PC-3 (cell line): ENCODE measurements at regions not wholly inside any gene's neighbourhood (a gene's known extent, or its start where the extent isn't known, plus 50 kb on each side); places are given as distances from the start of the nearest gene placed in this dataset.

Experiments
- ATAC-seq: fragments of 200-7000 bp; cut with Tn5 transposase; 2 replicates; pipeline ENCODE4 v1.9.1; 2020; ENCODE audit warnings: mild to moderate bottlenecking, moderate library complexity
- BruUV-seq: library from RNA; stranded (reverse); fragments of 400-500 nt; replicated peaks from 2 replicates; lab custom pipeline; 2021; lab: Mats Ljungman, UMichigan
- CTCF ChIA-PET: fragments of 300-600 bp; sonication (Branson Sonifier 250); formaldehyde crosslinking; loops from one replicate; lab custom pipeline; 2022; ENCODE audit warnings: antibody characterized with exemption; lab: Charles Lee
- POLR2A ChIA-PET: fragments of 300-600 bp; sonication (Branson Sonifier 250); formaldehyde crosslinking; loops from one replicate; lab custom pipeline; 2022; ENCODE audit warnings: antibody characterized with exemption; ENCODE audit not compliant: unreplicated experiment; lab: Charles Lee
- DNase-seq: peaks from one replicate; pipeline ENCODE4 v3.0.0-alpha.2; 2015
- H2AFZ ChIP-seq: fragments of 300-600 bp; sonication (generic); 2 replicates; pipeline ENCODE4 v1.6.0; 2016; ENCODE audit warnings: antibody characterized with exemption, low read length
- H3F3A ChIP-seq: fragments of 300-600 bp; sonication (generic); one replicate; pipeline ENCODE4 v1.6.0; 2017; ENCODE audit warnings: antibody characterized with exemption, low read length, control low read depth, mild to moderate bottlenecking; ENCODE audit not compliant: unreplicated experiment
- H3K27ac ChIP-seq: fragments of 300-600 bp; sonication (generic); 2 replicates; pipeline ENCODE4 v1.5.1; 2016; ENCODE audit warnings: mild to moderate bottlenecking, low read length
- H3K27me3 ChIP-seq: fragments of 300-600 bp; sonication (generic); 2 replicates; pipeline ENCODE4 v1.6.1; 2016; ENCODE audit warnings: low read length, mixed read lengths
- H3K36me3 ChIP-seq: fragments of 300-600 bp; sonication (generic); 2 replicates; pipeline ENCODE4 v1.6.1; 2016; ENCODE audit warnings: low read depth, mixed run types, low read length, mixed read lengths
- H3K4me1 ChIP-seq: fragments of 300-600 bp; sonication (generic); 2 replicates; pipeline ENCODE4 v1.5.1; 2016; ENCODE audit warnings: low read length; ENCODE audit not compliant: insufficient read depth
- H3K4me2 ChIP-seq: fragments of 300-600 bp; sonication (generic); 2 replicates; pipeline ENCODE4 v1.6.0; 2016; ENCODE audit warnings: low read length
- H3K4me3 ChIP-seq: fragments of 300-600 bp; sonication (generic); 2 replicates; pipeline ENCODE4 v1.5.1; 2016; ENCODE audit warnings: mild to moderate bottlenecking, low read length, mixed read lengths
- H3K79me2 ChIP-seq: fragments of 300-600 bp; sonication (generic); 2 replicates; pipeline ENCODE4 v1.6.1; 2017; ENCODE audit warnings: low read length, mixed read lengths
- H3K9ac ChIP-seq: fragments of 300-600 bp; sonication (generic); 2 replicates; pipeline ENCODE4 v1.6.0; 2016; ENCODE audit warnings: mild to moderate bottlenecking, low read length
- H3K9me2 ChIP-seq: fragments of 300-600 bp; sonication (generic); replicated peaks from 2 replicates; pipeline ENCODE4 v1.6.1; 2016; ENCODE audit warnings: mixed run types, low read length, mixed read lengths
- H3K9me3 ChIP-seq: fragments of 300-600 bp; sonication (generic); 2 replicates; pipeline ENCODE4 v1.6.1; 2016; ENCODE audit warnings: low read length, mixed read lengths
- H4K20me1 ChIP-seq: fragments of 300-600 bp; sonication (generic); 2 replicates; pipeline ENCODE4 v1.6.1; 2016; ENCODE audit warnings: low read length, mixed read lengths
- EZH2 ChIP-seq: fragments of 300-600 bp; sonication (generic); IDR thresholded peaks from one replicate; pipeline ENCODE4 v1.6.1; 2017; ENCODE audit warnings: antibody characterized with exemption, mild to moderate bottlenecking, low read length; ENCODE audit not compliant: unreplicated experiment
- EZH2phosphoT487 ChIP-seq: fragments of 300-600 bp; sonication (generic); IDR thresholded peaks from 2 replicates; pipeline ENCODE4 v1.6.1; 2018; ENCODE audit warnings: mild to moderate bottlenecking, antibody characterized with exemption, low read length, borderline replicate concordance
- intact Hi-C: fragments of 100-400 bp; cut with micrococcal nuclease; formaldehyde crosslinking; loops from 2 replicates; pipeline ENCODE4 v1.9.0; 2023
- TF ChIP-seq, protein P1 (sequence below): fragments of 300-600 bp; sonication (generic); conservative IDR thresholded peaks from 2 replicates; pipeline ENCODE4 v1.5.1; 2017; ENCODE audit warnings: antibody characterized with exemption, low read depth, mild to moderate bottlenecking, low read length

- Histone ChIP-seq H2AFZ (no peak overlapping the region), H3K4me1 (peaks cover 55% of the 10 kb centered on the region), H3K79me2 (no peaks in the 10 kb centered on the region), H3K9me3 (no peaks in the 10 kb centered on the region), H3K9me2 (no peaks in the 10 kb centered on the region), H3K27ac (peak overlapping the region; percentile 93), H3K9ac (peak overlapping the region; percentile 62), H3K4me2 (peak overlapping the region; percentile 49), H4K20me1 (no peaks in the 10 kb centered on the region), H3F3A (no peaks in the 10 kb centered on the region), H3K4me3 (no peak overlapping the region), H3K36me3 (no peaks in the 10 kb centered on the region), H3K27me3 (no peaks in the 10 kb centered on the region)
- ChIA-PET POLR2A (no interaction called here), CTCF (interaction anchor here (0.6 kb wide), 1 partner anchor 9 kb away, joined by 4 read pairs; no protein-coding TSS in a partner anchor)
- intact Hi-C loops = no loop called here
- DNase-seq (peak; percentile 98), ATAC-seq (peak; percentile 83)
- no TSS peak for BruUV-seq
- TF ChIP-seq EZH2phosphoT487 (no peak), EZH2 (no peak)
- TF ChIP-seq, protein P1, sequence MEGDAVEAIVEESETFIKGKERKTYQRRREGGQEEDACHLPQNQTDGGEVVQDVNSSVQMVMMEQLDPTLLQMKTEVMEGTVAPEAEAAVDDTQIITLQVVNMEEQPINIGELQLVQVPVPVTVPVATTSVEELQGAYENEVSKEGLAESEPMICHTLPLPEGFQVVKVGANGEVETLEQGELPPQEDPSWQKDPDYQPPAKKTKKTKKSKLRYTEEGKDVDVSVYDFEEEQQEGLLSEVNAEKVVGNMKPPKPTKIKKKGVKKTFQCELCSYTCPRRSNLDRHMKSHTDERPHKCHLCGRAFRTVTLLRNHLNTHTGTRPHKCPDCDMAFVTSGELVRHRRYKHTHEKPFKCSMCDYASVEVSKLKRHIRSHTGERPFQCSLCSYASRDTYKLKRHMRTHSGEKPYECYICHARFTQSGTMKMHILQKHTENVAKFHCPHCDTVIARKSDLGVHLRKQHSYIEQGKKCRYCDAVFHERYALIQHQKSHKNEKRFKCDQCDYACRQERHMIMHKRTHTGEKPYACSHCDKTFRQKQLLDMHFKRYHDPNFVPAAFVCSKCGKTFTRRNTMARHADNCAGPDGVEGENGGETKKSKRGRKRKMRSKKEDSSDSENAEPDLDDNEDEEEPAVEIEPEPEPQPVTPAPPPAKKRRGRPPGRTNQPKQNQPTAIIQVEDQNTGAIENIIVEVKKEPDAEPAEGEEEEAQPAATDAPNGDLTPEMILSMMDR = no peak
These were observed 57.5 kb upstream of the CREB5 start for GRCh38 chr7:28354601-28355402.

- DNase-seq = no peak
- peak overlapping the region; percentile 93 for H3K27ac ChIP-seq
These were observed 56.5 kb upstream of the CREB5 start for GRCh38 chr7:28355635-28356319.

More at GRCh38 chr7:28355635-28356319, 56.5 kb upstream of the CREB5 start:
- Histone ChIP-seq H3K9me2 (no peaks in the 10 kb centered on the region), H2AFZ (no peak overlapping the region), H3K9ac (peak overlapping the region; percentile 62; the same call in 1 of the 2 replicates), H3K4me3 (no peak overlapping the region), H3K4me1 (peaks cover 48% of the 10 kb centered on the region), H4K20me1 (no peaks in the 10 kb centered on the region), H3K36me3 (no peaks in the 10 kb centered on the region), H3K79me2 (no peaks in the 10 kb centered on the region), H3K9me3 (no peaks in the 10 kb centered on the region), H3F3A (no peaks in the 10 kb centered on the region), H3K4me2 (no peak overlapping the region), H3K27me3 (no peaks in the 10 kb centered on the region)
- ChIA-PET CTCF (no interaction called here), POLR2A (no interaction called here)
- TF ChIP-seq, protein P1 = no peak
- TF ChIP-seq EZH2phosphoT487 (no peak), EZH2 (no peak)
- ATAC-seq = no peak
- no TSS peak for BruUV-seq
- intact Hi-C loops = no loop called here
